ENCODE measurements at regions not wholly inside any gene's neighbourhood (a gene's known extent, or its start where the extent isn't known, plus 50 kb on each side); places are given as distances from the start of the nearest gene placed in this dataset.

GRCh38 chr7:109343678-109344077 lies 774.0 kb downstream of the DNAJB9 start:
- H3K14ac ChIP-seq (replicated peaks; ENCODE audit: low read depth, low read length): no peak overlapping the region
- H2BK5ac ChIP-seq (ENCODE audit: low read depth, low read length, poor library complexity, severe bottlenecking): no peak overlapping the region
- no peak overlapping the region for H3K9ac ChIP-seq (ENCODE audit: low read depth, low read length)
- intact Hi-C loops (cut with micrococcal nuclease): no loop called here
- H4K20me1 ChIP-seq (ENCODE audit: insufficient read depth, low read length): no peaks in the 10 kb centered on the region
- H2BK20ac ChIP-seq (ENCODE audit: low read depth, low read length): no peak overlapping the region
- H2AK5ac ChIP-seq (ENCODE audit: low read depth, low read length): no peak overlapping the region
- H2AFZ ChIP-seq (replicated peaks; ENCODE audit: low read length, poor library complexity): no peak overlapping the region
- in situ Hi-C loops (cut with MboI; ENCODE audit: low sequenced_read_pairs): no loop called here
- no peak overlapping the region for H3K27ac ChIP-seq (ENCODE audit: insufficient read depth, low read length)
- ChIA-PET POLR2A (ENCODE audit: unreplicated experiment) (no interaction called here), CTCF (no interaction called here)
- no peak overlapping the region for H3K56ac ChIP-seq (ENCODE audit: extremely low read depth, insufficient read depth, low read length)
- H4K8ac ChIP-seq (ENCODE audit: low read depth in 2 of 2, low read length in 2 of 2): no peak overlapping the region
- DNase-seq: no peak
- no peak overlapping the region for H3K4ac ChIP-seq (ENCODE audit: low read depth, low read length)
- H4K91ac ChIP-seq (ENCODE audit: insufficient read depth, low read depth, low read length): no peak overlapping the region
- no peak overlapping the region for H4K5ac ChIP-seq (ENCODE audit: low read depth, low read length)
- no peak overlapping the region for H3K23ac ChIP-seq (ENCODE audit: low read depth, low read length)
- no peak overlapping the region for H2AK9ac ChIP-seq (replicated peaks; ENCODE audit: low read depth, low read length, poor library complexity)
- H3K79me1 ChIP-seq (ENCODE audit: low read depth in 1 of 2, low read length in 2 of 2): no peaks in the 10 kb centered on the region
- no peak overlapping the region for H3K4me3 ChIP-seq (ENCODE audit: insufficient read depth, low read depth, low read length)
- no peaks in the 10 kb centered on the region for H3K27me3 ChIP-seq (ENCODE audit: control insufficient read depth, insufficient read depth, low read length)
- no peak overlapping the region for H2BK120ac ChIP-seq (ENCODE audit: low read depth, low read length)
- BruUV-seq (replicated peaks): no TSS peak
- H3K4me1 ChIP-seq (ENCODE audit: control insufficient read depth, insufficient read depth, low read length): no peaks in the 10 kb centered on the region
- TF ChIP-seq NFE2L2 (IDR thresholded peaks at IDR 0.05; ENCODE audit: low read depth, low read length) (no peak), RFX5 (IDR thresholded peaks at IDR 0.05; ENCODE audit: low read depth, low read length) (no peak), RAD21 (IDR thresholded peaks at IDR 0.05; ENCODE audit: low read length) (no peak), MAFK (IDR thresholded peaks at IDR 0.05; ENCODE audit: low read depth, low read length) (no peak), CEBPB (IDR thresholded peaks at IDR 0.05; ENCODE audit: low read depth, low read length) (no peak), POLR2A (IDR thresholded peaks at IDR 0.05; ENCODE audit: low read depth, low read length) (no peak), SMC3 (IDR thresholded peaks at IDR 0.05; ENCODE audit: low read depth, low read length) (no peak), CHD1 (IDR thresholded peaks at IDR 0.05; ENCODE audit: low read depth, low read length) (no peak), BHLHE40 (IDR thresholded peaks at IDR 0.05; ENCODE audit: low read depth, low read length) (no peak), FOS (IDR thresholded peaks at IDR 0.05; ENCODE audit: low read depth, low read length) (no peak), MXI1 (IDR thresholded peaks at IDR 0.05; ENCODE audit: borderline replicate concordance, low read depth, low read length) (no peak), MAZ (IDR thresholded peaks at IDR 0.05; ENCODE audit: borderline replicate concordance, low read depth, low read length) (no peak), RCOR1 (IDR thresholded peaks at IDR 0.05; ENCODE audit: insufficient replicate concordance, low read length) (no peak)
- TF ChIP-seq, protein P1, sequence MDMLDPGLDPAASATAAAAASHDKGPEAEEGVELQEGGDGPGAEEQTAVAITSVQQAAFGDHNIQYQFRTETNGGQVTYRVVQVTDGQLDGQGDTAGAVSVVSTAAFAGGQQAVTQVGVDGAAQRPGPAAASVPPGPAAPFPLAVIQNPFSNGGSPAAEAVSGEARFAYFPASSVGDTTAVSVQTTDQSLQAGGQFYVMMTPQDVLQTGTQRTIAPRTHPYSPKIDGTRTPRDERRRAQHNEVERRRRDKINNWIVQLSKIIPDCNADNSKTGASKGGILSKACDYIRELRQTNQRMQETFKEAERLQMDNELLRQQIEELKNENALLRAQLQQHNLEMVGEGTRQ (IDR thresholded peaks at IDR 0.05; ENCODE audit: low read depth, low read length): no peak
- TF ChIP-seq, protein P2, sequence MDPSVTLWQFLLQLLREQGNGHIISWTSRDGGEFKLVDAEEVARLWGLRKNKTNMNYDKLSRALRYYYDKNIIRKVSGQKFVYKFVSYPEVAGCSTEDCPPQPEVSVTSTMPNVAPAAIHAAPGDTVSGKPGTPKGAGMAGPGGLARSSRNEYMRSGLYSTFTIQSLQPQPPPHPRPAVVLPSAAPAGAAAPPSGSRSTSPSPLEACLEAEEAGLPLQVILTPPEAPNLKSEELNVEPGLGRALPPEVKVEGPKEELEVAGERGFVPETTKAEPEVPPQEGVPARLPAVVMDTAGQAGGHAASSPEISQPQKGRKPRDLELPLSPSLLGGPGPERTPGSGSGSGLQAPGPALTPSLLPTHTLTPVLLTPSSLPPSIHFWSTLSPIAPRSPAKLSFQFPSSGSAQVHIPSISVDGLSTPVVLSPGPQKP (IDR thresholded peaks at IDR 0.05; ENCODE audit: borderline replicate concordance, low read depth, low read length): no peak
- TF ChIP-seq, protein P3, sequence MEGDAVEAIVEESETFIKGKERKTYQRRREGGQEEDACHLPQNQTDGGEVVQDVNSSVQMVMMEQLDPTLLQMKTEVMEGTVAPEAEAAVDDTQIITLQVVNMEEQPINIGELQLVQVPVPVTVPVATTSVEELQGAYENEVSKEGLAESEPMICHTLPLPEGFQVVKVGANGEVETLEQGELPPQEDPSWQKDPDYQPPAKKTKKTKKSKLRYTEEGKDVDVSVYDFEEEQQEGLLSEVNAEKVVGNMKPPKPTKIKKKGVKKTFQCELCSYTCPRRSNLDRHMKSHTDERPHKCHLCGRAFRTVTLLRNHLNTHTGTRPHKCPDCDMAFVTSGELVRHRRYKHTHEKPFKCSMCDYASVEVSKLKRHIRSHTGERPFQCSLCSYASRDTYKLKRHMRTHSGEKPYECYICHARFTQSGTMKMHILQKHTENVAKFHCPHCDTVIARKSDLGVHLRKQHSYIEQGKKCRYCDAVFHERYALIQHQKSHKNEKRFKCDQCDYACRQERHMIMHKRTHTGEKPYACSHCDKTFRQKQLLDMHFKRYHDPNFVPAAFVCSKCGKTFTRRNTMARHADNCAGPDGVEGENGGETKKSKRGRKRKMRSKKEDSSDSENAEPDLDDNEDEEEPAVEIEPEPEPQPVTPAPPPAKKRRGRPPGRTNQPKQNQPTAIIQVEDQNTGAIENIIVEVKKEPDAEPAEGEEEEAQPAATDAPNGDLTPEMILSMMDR (conservative IDR thresholded peaks at IDR 0.05; ENCODE audit: low read depth, low read length): no peak
- H3K18ac ChIP-seq (ENCODE audit: low read depth, low read length): no peak overlapping the region
- no peak for ATAC-seq (ENCODE audit: low read depth)
- no peaks in the 10 kb centered on the region; the same call in 1 of the 2 replicates for H3K9me3 ChIP-seq (ENCODE audit: control insufficient read depth, insufficient read depth, low read length)
- no peak overlapping the region for H2BK15ac ChIP-seq (ENCODE audit: low read depth, low read length)
- dilution Hi-C loops (cut with HindIII; ENCODE audit: low sequenced_read_pairs, unreplicated experiment): no loop called here
- no peaks in the 10 kb centered on the region for H3K9me1 ChIP-seq (ENCODE audit: insufficient read depth, low read length)
- no CpG with 5 or more reads among the region's 2 CpGs for WGBS, 2 experiments (ENCODE audit: extremely low coverage in 2 of 2, insufficient read length in 1 of 2)
- H3K36me3 ChIP-seq (ENCODE audit: control insufficient read depth, insufficient read depth, low read length): no peaks in the 10 kb centered on the region
- H3K4me2 ChIP-seq (ENCODE audit: low read depth, low read length): no peak overlapping the region
